Lower lobe of right lung (tissue), 2 donors: ENCODE measurements at regions not wholly inside any gene's neighbourhood (a gene's known extent, or its start where the extent isn't known, plus 50 kb on each side); places are given as distances from the start of the nearest gene placed in this dataset.
"Not testable (repeated sequence)": the region's sequence is repeated elsewhere in the genome, so short reads cannot be mapped to it uniquely, and the experiment has no call there.

Experiments
- ATAC-seq, 2 donors: fragments of 200-7000 bp; cut with Tn5 transposase; one replicate each; pipeline ENCODE4 v1.9.1; 2020 to 2022; ENCODE audit warnings: mild to moderate bottlenecking in 2 of 2, moderate library complexity in 2 of 2
- DNase-seq: peaks from one replicate; pipeline ENCODE4 v3.0.0-alpha.2; 2020
- H3K27ac ChIP-seq: fragments of 200-600 bp; one replicate; pipeline ENCODE4 v1.8.0; 2022
- H3K27me3 ChIP-seq: fragments of 200-600 bp; one replicate; pipeline ENCODE4 v1.8.0; 2022; ENCODE audit warnings: low read depth
- H3K36me3 ChIP-seq: fragments of 200-600 bp; one replicate; pipeline ENCODE4 v1.8.0; 2022; ENCODE audit warnings: mild to moderate bottlenecking
- H3K4me1 ChIP-seq: fragments of 200-600 bp; one replicate; pipeline ENCODE4 v1.8.0; 2022
- H3K4me3 ChIP-seq: fragments of 200-600 bp; one replicate; pipeline ENCODE4 v1.8.0; 2022; ENCODE audit warnings: mild to moderate bottlenecking
- H3K9me3 ChIP-seq: fragments of 200-600 bp; one replicate; pipeline ENCODE4 v1.8.0; 2022
- CTCF ChIP-seq: fragments of 200-600 bp; IDR thresholded peaks from one replicate; pipeline ENCODE4 v1.8.0; 2022; ENCODE audit warnings: antibody characterized with exemption, mild to moderate bottlenecking
- intact Hi-C: fragments of 100-400 bp; cut with DNase I; formaldehyde crosslinking; loops from one replicate; pipeline ENCODE4 v1.11.0; 2022
- donor health status: DM: no; HTN: yes; CAD: no; lungs with severe emphysema.

GRCh38 chr10:123221418-123221817 lies 67.2 kb downstream of the BUB3 start:
- no peak overlapping the region for H3K4me3 ChIP-seq

GRCh38 chr10:123222832-123223231 lies 68.6 kb downstream of the BUB3 start:
- intact Hi-C loops, result no loop called here
- DNase-seq (no peak), ATAC-seq (no peak)
- Histone ChIP-seq H3K36me3 (no peaks in the 10 kb centered on the region), H3K4me3 (no peak overlapping the region), H3K9me3 (no peaks in the 10 kb centered on the region), H3K4me1 (no peaks in the 10 kb centered on the region), H3K27me3 (no peaks in the 10 kb centered on the region), H3K27ac (no peak overlapping the region)
- TF ChIP-seq CTCF, result no peak

More at GRCh38 chr10:123221418-123221817, 67.2 kb downstream of the BUB3 start:
- Histone ChIP-seq H3K4me1 (no peaks in the 10 kb centered on the region), H3K36me3 (no peaks in the 10 kb centered on the region), H3K27me3 (no peaks in the 10 kb centered on the region), H3K27ac (no peak overlapping the region), H3K9me3 (peaks cover 5% of the 10 kb centered on the region)
- ATAC-seq (no peak), DNase-seq (no peak)
- intact Hi-C loops, result no loop called here
- no peak for TF ChIP-seq CTCF

- Histone ChIP-seq H3K4me1 (no peaks in the 10 kb centered on the region), H3K27me3 (no peaks in the 10 kb centered on the region), H3K9me3 (no peaks in the 10 kb centered on the region), H3K36me3 (no peaks in the 10 kb centered on the region), H3K27ac (no peak overlapping the region), H3K4me3 (no peak overlapping the region)
- DNase-seq, result no peak
- intact Hi-C loops, result no loop called here
- no peak for ATAC-seq
- TF ChIP-seq CTCF, result no peak
These were observed 73.5 kb downstream of the BUB3 start for GRCh38 chr10:123227706-123228105.

- Histone ChIP-seq H3K4me3 (no peak overlapping the region), H3K9me3 (peaks cover 8% of the 10 kb centered on the region), H3K27ac (no peak overlapping the region), H3K4me1 (no peaks in the 10 kb centered on the region), H3K27me3 (no peaks in the 10 kb centered on the region), H3K36me3 (no peaks in the 10 kb centered on the region)
- intact Hi-C loops, result no loop called here
- DNase-seq (no peak), ATAC-seq (no peak)
- no peak for TF ChIP-seq CTCF
These were observed 75.9 kb downstream of the BUB3 start for GRCh38 chr10:123229927-123230630.

- intact Hi-C loops, H3K27me3 ChIP-seq, H3K4me3 ChIP-seq, H3K4me1 ChIP-seq, H3K27ac ChIP-seq, DNase-seq, ATAC-seq, H3K36me3 ChIP-seq: not testable (repeated sequence)
- H3K9me3 ChIP-seq, result peaks cover 13% of the 10 kb centered on the region
These were observed 78.7 kb downstream of the BUB3 start for GRCh38 chr10:123232879-123233278.

GRCh38 chr10:123235014-123235413 lies 80.8 kb downstream of the BUB3 start:
- H3K4me3 ChIP-seq, ATAC-seq, H3K27me3 ChIP-seq, intact Hi-C loops, H3K36me3 ChIP-seq, H3K27ac ChIP-seq, H3K4me1 ChIP-seq, DNase-seq: not testable (repeated sequence)
- H3K9me3 ChIP-seq, result peaks cover 13% of the 10 kb centered on the region
